Right atrium auricular region (tissue), 2 donors: ENCODE measurements at regions not wholly inside any gene's neighbourhood (a gene's known extent, or its start where the extent isn't known, plus 50 kb on each side); places are given as distances from the start of the nearest gene placed in this dataset.

Experiments
- DNase-seq: peaks from one replicate; pipeline ENCODE4 v3.0.0-alpha.2; 2019; ENCODE audit warnings: low spot score
- H3K27ac ChIP-seq, 2 donors: fragments of 200-600 bp; sonication (generic); 1 replicate in 1 of 2; 2 replicates in 1 of 2; pipeline ENCODE4 v1.5.1; 2016 to 2019
- H3K27me3 ChIP-seq, 2 donors: fragments of 200-600 bp; sonication (generic); one replicate each; pipeline versions ENCODE4 v1.5.1 to v1.6.0; 2017 to 2019
- H3K36me3 ChIP-seq: fragments of 200-600 bp; sonication (generic); one replicate; pipeline ENCODE4 v1.5.1; 2016
- H3K4me1 ChIP-seq, 2 donors: fragments of 200-600 bp; sonication (generic); one replicate each; pipeline versions ENCODE4 v1.5.1 to v1.6.0; 2017 to 2019
- H3K4me3 ChIP-seq, 2 donors: fragments of 200-600 bp; sonication (generic); 1 replicate in 1 of 2; 2 replicates in 1 of 2; pipeline ENCODE4 v1.5.1; 2017 to 2019; ENCODE audit warnings: mild to moderate bottlenecking in 1 of 2, moderate library complexity in 1 of 2
- H3K9me3 ChIP-seq, 2 donors: fragments of 200-600 bp; sonication (generic); one replicate each; pipeline ENCODE4 v1.5.1; 2019
- CTCF ChIP-seq, 2 donors: fragments of 200-600 bp; sonication (generic); IDR thresholded peaks; one replicate each; pipeline ENCODE4 v1.5.1; 2019; ENCODE audit warnings: antibody characterized with exemption in 2 of 2

GRCh38 chr9:30504502-30504905 is 1879.9 kb upstream of the ACO1 start:
- TF ChIP-seq CTCF (IDR thresholded peaks at IDR 0.05) = no peak
- no peak overlapping the region for H3K4me3 ChIP-seq

GRCh38 chr9:30505311-30505710 is 1879.1 kb upstream of the ACO1 start:
- H3K4me1 ChIP-seq = no peaks in the 10 kb centered on the region
- no peak overlapping the region for H3K27ac ChIP-seq
- TF ChIP-seq CTCF (IDR thresholded peaks at IDR 0.05) = no peak
- H3K36me3 ChIP-seq = no peaks in the 10 kb centered on the region
- no peak overlapping the region for H3K4me3 ChIP-seq
- DNase-seq = no peak
- H3K9me3 ChIP-seq = no peaks in the 10 kb centered on the region
- H3K27me3 ChIP-seq = no peaks in the 10 kb centered on the region

More at GRCh38 chr9:30504502-30504905, 1879.9 kb upstream of the ACO1 start:
- no peaks in the 10 kb centered on the region for H3K27me3 ChIP-seq
- H3K36me3 ChIP-seq = no peaks in the 10 kb centered on the region
- H3K27ac ChIP-seq = no peak overlapping the region
- no peaks in the 10 kb centered on the region for H3K9me3 ChIP-seq
- no peaks in the 10 kb centered on the region for H3K4me1 ChIP-seq
- DNase-seq = no peak

GRCh38 chr9:30506749-30507148 is 1877.7 kb upstream of the ACO1 start:
- Histone ChIP-seq H3K9me3 (no peaks in the 10 kb centered on the region), H3K27me3 (no peaks in the 10 kb centered on the region), H3K27ac (no peak overlapping the region), H3K4me1 (no peaks in the 10 kb centered on the region), H3K36me3 (no peaks in the 10 kb centered on the region), H3K4me3 (no peak overlapping the region)
- DNase-seq = no peak
- TF ChIP-seq CTCF (IDR thresholded peaks at IDR 0.05) = no peak

- no peaks in the 10 kb centered on the region for H3K36me3 ChIP-seq
- H3K4me1 ChIP-seq = no peaks in the 10 kb centered on the region
- H3K27me3 ChIP-seq = no peaks in the 10 kb centered on the region
- H3K4me3 ChIP-seq = no peak overlapping the region
- no peak for TF ChIP-seq CTCF (IDR thresholded peaks at IDR 0.05)
- DNase-seq = no peak
- H3K27ac ChIP-seq = no peak overlapping the region
- no peaks in the 10 kb centered on the region for H3K9me3 ChIP-seq
Measured at GRCh38 chr9:30507166-30507565, 1877.3 kb upstream of the ACO1 start.

- Histone ChIP-seq H3K27me3 (no peaks in the 10 kb centered on the region), H3K27ac (no peak overlapping the region), H3K4me3 (no peak overlapping the region), H3K36me3 (no peaks in the 10 kb centered on the region), H3K9me3 (no peaks in the 10 kb centered on the region), H3K4me1 (no peaks in the 10 kb centered on the region)
- no peak for DNase-seq
- no peak for TF ChIP-seq CTCF (IDR thresholded peaks at IDR 0.05)
Measured at GRCh38 chr9:30511666-30512065, 1872.8 kb upstream of the ACO1 start.

- H3K27ac ChIP-seq = no peak overlapping the region
- no peak overlapping the region for H3K4me3 ChIP-seq
- no peak for TF ChIP-seq CTCF (IDR thresholded peaks at IDR 0.05)
- no peaks in the 10 kb centered on the region for H3K27me3 ChIP-seq
- H3K36me3 ChIP-seq = no peaks in the 10 kb centered on the region
- no peaks in the 10 kb centered on the region for H3K4me1 ChIP-seq
- no peaks in the 10 kb centered on the region for H3K9me3 ChIP-seq
- DNase-seq = no peak
Measured at GRCh38 chr9:30519166-30519565, 1865.3 kb upstream of the ACO1 start.
